OCI-LY3 (cell line): ENCODE measurements at regions not wholly inside any gene's neighbourhood (a gene's known extent, or its start where the extent isn't known, plus 50 kb on each side); places are given as distances from the start of the nearest gene placed in this dataset.
"Not testable (repeated sequence)": the region's sequence is repeated elsewhere in the genome, so short reads cannot be mapped to it uniquely, and the experiment has no call there.

ENCODE experiments used
- CTCF ChIP-seq: fragments of 200-600, 300-600 bp; sonication (generic); IDR thresholded peaks from 2 replicates; pipeline ENCODE4 v1.5.1; 2014; ENCODE audit warnings: antibody characterized with exemption, low read length, low read depth
- EZH2phosphoT487 ChIP-seq: fragments of 200-600 bp; shearing (Covaris generic); IDR thresholded peaks from 2 replicates; pipeline ENCODE4 v1.6.1; 2018; ENCODE audit warnings: antibody characterized with exemption, mixed run types, low read depth

- not testable (repeated sequence) for TF ChIP-seq CTCF, EZH2phosphoT487
These were observed 1525.3 kb downstream of the RPIA start for GRCh38 chr2:90216801-90217200.
